BE2C (cell line): ENCODE measurements at regions not wholly inside any gene's neighbourhood (a gene's known extent, or its start where the extent isn't known, plus 50 kb on each side); places are given as distances from the start of the nearest gene placed in this dataset.

Source experiments
- DNase-seq: peaks from one replicate; pipeline ENCODE4 v3.0.0-alpha.2; 2020
- H3K27me3 ChIP-seq: fragments of 250-450 bp; sonication (Bioruptor Pico); 2 replicates; pipeline ENCODE4 v1.5.1; 2020; ENCODE audit warnings: mild to moderate bottlenecking
- H3K36me3 ChIP-seq: fragments of 250-450 bp; sonication (Bioruptor Pico); 2 replicates; pipeline ENCODE4 v1.5.1; 2020; ENCODE audit warnings: mild to moderate bottlenecking
- H3K4me1 ChIP-seq: fragments of 250-450 bp; sonication (Bioruptor Pico); 2 replicates; pipeline ENCODE4 v1.5.1; 2020
- H3K4me3 ChIP-seq: 2 replicates; pipeline ENCODE4 v1.5.1; 2011; ENCODE audit warnings: low read depth, low read length
- H3K9me3 ChIP-seq: fragments of 250-450 bp; sonication (Bioruptor Pico); 2 replicates; pipeline ENCODE4 v1.5.1; 2020
- TF ChIP-seq, protein P1 (sequence below): IDR thresholded peaks from 2 replicates; pipeline ENCODE4 v1.5.1; 2012; ENCODE audit warnings: mild to moderate bottlenecking, low read depth, low read length

DNA sequence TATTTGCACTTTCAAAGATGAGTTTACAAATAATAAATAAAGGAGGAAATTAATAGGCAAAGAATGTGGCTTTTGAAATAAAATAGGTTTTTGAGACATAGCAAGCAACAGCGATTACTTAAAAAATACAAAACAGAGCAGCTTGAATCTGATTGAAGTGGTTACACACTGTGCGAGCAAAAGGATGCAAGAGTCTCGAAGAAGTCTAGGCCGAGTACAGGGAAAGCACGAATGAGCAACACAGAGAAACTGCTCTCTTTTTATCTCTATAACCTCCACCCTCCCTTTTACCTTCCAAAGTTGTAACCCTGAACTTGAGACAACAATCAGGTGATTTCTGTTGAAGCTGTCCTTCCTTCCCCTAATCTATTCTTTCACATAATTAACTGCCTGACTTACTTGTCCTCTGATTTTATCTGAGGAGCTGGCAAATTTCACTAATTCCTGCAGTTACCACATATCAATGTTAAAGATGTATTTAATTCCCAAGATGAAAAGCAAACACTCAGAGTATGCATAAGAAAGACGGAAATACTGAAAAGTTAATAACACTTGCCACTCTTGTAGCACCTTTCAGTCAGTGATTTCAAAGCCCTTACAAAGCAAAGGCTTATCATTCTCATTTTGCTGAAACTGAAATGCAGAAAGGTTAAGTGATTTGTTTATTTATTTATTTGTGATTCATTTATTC, 1030.1 kb downstream of the ADGRL2 start:
- Histone ChIP-seq H3K27me3 (no peaks in the 10 kb centered on the region), H3K4me1 (no peaks in the 10 kb centered on the region), H3K4me3 (no peak overlapping the region), H3K9me3 (no peaks in the 10 kb centered on the region), H3K36me3 (no peaks in the 10 kb centered on the region)
- TF ChIP-seq, protein P1, sequence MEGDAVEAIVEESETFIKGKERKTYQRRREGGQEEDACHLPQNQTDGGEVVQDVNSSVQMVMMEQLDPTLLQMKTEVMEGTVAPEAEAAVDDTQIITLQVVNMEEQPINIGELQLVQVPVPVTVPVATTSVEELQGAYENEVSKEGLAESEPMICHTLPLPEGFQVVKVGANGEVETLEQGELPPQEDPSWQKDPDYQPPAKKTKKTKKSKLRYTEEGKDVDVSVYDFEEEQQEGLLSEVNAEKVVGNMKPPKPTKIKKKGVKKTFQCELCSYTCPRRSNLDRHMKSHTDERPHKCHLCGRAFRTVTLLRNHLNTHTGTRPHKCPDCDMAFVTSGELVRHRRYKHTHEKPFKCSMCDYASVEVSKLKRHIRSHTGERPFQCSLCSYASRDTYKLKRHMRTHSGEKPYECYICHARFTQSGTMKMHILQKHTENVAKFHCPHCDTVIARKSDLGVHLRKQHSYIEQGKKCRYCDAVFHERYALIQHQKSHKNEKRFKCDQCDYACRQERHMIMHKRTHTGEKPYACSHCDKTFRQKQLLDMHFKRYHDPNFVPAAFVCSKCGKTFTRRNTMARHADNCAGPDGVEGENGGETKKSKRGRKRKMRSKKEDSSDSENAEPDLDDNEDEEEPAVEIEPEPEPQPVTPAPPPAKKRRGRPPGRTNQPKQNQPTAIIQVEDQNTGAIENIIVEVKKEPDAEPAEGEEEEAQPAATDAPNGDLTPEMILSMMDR: no peak
- DNase-seq: no peak

DNA sequence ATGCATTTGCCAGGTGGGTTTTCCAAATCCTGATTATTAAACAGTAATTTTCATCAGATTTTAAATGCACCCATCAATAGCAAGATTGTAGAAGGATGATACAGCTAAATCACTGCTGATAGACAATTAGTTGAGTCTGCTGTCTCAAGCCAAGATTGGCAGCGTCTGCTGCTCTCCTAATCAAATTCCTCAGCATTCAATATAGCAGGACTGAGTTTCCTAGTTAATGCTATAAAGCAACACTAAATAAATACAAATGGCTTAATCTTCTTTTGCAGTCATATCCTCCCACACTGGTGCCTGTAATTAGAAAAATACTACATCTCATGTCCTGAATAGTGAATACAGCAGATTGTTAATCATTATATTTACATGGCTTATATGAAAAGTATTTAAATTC, 1028.8 kb downstream of the ADGRL2 start:
- no peaks in the 10 kb centered on the region for H3K36me3 ChIP-seq

DNA sequence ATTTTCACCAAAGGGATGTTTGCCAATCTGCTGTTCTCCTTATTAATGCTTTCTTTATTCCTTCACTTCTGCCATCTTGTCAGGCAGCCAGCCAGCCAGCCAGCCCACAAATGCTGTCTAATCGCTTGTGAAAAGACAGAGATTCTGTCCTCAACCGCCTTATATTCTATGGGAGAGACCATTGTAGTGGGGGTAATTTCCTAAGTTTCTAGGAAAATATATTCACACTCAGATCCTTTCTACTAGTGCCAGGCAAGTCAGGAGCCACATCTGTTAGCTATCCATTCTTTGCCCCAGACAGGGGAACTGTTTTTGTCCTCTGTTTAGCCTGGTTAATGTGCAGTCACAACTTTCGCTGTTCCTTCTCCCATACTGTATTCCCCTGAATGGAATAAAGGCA, 1023.1 kb downstream of the ADGRL2 start:
- Histone ChIP-seq H3K4me1 (no peaks in the 10 kb centered on the region), H3K4me3 (no peak overlapping the region), H3K9me3 (no peaks in the 10 kb centered on the region), H3K36me3 (no peaks in the 10 kb centered on the region), H3K27me3 (no peaks in the 10 kb centered on the region)
- DNase-seq: no peak
- TF ChIP-seq, protein P1: no peak

More for the DNA sequence above, 1028.8 kb downstream of the ADGRL2 start:
- DNase-seq: no peak
- Histone ChIP-seq H3K4me3 (no peak overlapping the region), H3K4me1 (no peaks in the 10 kb centered on the region), H3K27me3 (no peaks in the 10 kb centered on the region), H3K9me3 (no peaks in the 10 kb centered on the region)
- TF ChIP-seq, protein P1: no peak

DNA sequence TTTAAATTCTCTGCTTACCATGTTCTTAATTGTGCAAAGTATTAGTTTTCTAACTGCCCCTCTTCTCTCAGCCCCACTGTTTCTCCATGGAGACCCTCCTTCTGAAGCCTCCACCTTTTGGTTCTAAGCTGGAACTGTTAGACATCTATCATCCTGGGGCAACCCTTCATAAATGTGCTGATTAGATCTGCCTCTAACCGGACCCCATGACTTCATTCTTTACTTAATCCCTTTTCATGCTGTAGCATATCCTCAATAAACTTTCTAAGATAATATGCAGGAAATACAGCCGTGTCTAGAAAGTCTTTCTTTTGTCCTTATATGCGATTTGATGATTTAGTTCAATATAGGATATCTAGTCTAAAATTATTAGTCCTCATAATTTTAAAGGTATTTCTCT, 1020.1 kb downstream of the ADGRL2 start:
- H3K4me1 ChIP-seq: no peaks in the 10 kb centered on the region
- H3K9me3 ChIP-seq: no peaks in the 10 kb centered on the region
- TF ChIP-seq, protein P1: no peak
- H3K36me3 ChIP-seq: no peaks in the 10 kb centered on the region
- no peak overlapping the region for H3K4me3 ChIP-seq
- H3K27me3 ChIP-seq: no peaks in the 10 kb centered on the region
- no peak for DNase-seq

DNA sequence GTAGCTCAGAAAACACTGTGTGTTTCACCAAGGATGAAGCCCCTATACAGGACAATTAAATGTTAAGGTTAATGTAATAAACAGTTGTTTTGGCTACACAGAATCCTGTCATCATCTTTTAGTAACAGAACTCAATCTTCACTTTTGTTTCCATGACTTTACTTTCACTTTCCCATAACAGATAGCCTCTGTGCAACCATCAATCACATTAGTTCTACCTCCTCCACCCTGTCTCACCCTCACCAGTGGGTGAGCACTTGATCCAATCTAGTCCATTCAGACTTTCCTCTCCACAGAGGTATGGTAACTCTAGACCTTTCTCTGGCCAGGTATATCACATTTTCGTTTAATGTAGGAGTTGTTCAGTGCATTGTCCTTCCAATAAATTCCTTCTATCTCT, 1018.5 kb downstream of the ADGRL2 start:
- H3K4me3 ChIP-seq: no peak overlapping the region
- no peaks in the 10 kb centered on the region for H3K4me1 ChIP-seq
- TF ChIP-seq, protein P1: no peak
- DNase-seq: no peak
- no peaks in the 10 kb centered on the region for H3K27me3 ChIP-seq
- H3K36me3 ChIP-seq: no peaks in the 10 kb centered on the region
- no peaks in the 10 kb centered on the region for H3K9me3 ChIP-seq

DNA sequence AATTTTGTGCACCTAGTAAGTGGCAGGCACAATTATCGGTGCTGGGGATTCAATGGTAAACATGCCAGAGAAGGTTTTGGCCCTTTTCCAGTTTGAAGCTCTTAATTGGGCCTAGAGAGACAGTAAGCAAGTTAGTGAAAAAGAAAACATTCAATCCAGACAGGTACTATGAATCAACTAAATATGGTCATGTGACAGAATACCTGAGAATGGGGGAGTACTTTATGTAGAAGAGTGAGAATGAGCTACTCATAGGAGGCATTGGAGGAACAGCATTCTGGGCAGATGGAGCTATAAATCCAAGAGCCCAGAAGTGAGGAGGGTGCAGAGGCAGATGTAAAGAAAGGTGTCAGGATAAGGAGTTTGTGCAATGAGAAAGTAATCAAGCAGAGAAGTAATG, 1017.9 kb downstream of the ADGRL2 start:
- H3K4me3 ChIP-seq: no peak overlapping the region
- H3K27me3 ChIP-seq: no peaks in the 10 kb centered on the region
- H3K4me1 ChIP-seq: no peaks in the 10 kb centered on the region
- DNase-seq: no peak
- no peaks in the 10 kb centered on the region for H3K9me3 ChIP-seq
- TF ChIP-seq, protein P1: no peak
- H3K36me3 ChIP-seq: no peaks in the 10 kb centered on the region
